ENCODE measurements at regions not wholly inside any gene's neighbourhood (a gene's known extent, or its start where the extent isn't known, plus 50 kb on each side); places are given as distances from the start of the nearest gene placed in this dataset.
"Not testable (repeated sequence)": the region's sequence is repeated elsewhere in the genome, so short reads cannot be mapped to it uniquely, and the experiment has no call there.

GRCh38 chr21:27525780-27526179 is 558.9 kb upstream of the ADAMTS5 start:
- no peaks in the 10 kb centered on the region for H3K4me1 Mint-ChIP-seq
- H3K4me3 Mint-ChIP-seq: no peak overlapping the region

GRCh38 chr21:27519361-27519760 is 552.5 kb upstream of the ADAMTS5 start:
- Histone ChIP-seq H3K9ac (ENCODE audit: low read length) (no peak overlapping the region), H3K4me1 (ENCODE audit: control insufficient read depth in 2 of 2, insufficient read depth in 2 of 2, low read length in 2 of 2) (no peaks in the 10 kb centered on the region), H3K27me3 (replicated peaks in 1 of 4; ENCODE audit: control extremely low read depth in 1 of 4, control insufficient read depth in 3 of 4, insufficient read depth in 4 of 4, low read length in 3 of 4) (no peaks in the 10 kb centered on the region), H3K9me3 (ENCODE audit: control extremely low read depth in 1 of 3, control insufficient read depth in 2 of 3, insufficient read depth in 1 of 3, low read length in 2 of 3) (peaks cover 0 to 2% (median 0%) of the 10 kb centered on the region in 3 donors), H3K4me2 (replicated peaks; ENCODE audit: low read depth, low read length, poor library complexity, severe bottlenecking) (no peak overlapping the region), H4K20me1 (ENCODE audit: control insufficient read depth, insufficient read depth, low read length, poor library complexity, severe bottlenecking) (no peaks in the 10 kb centered on the region), H3K36me3 (replicated peaks in 1 of 2; ENCODE audit: control extremely low read depth in 1 of 2, control insufficient read depth in 1 of 2, extremely low read depth in 1 of 2, insufficient read depth in 2 of 2, low read length in 1 of 2) (no peaks in the 10 kb centered on the region), H2AFZ (ENCODE audit: insufficient read depth, low read depth, low read length, poor library complexity, severe bottlenecking) (no peak overlapping the region), H3K4me3 (ENCODE audit: control extremely low read depth in 1 of 5, extremely low read depth in 1 of 5, insufficient read depth in 1 of 5, low read depth in 2 of 5, low read length in 4 of 5) (no peak overlapping the region), H3K27ac (ENCODE audit: low read length in 2 of 2) (no peak overlapping the region), H3K79me2 (ENCODE audit: control insufficient read depth, insufficient read depth, low read length) (no peaks in the 10 kb centered on the region)
- ChIA-PET POLR2A (no interaction called here), CTCF (no interaction called here)
- no peaks in the 10 kb centered on the region for H3K4me1 Mint-ChIP-seq
- TF ChIP-seq EZH2 (IDR thresholded peaks at IDR 0.05; ENCODE audit: borderline replicate concordance, insufficient read depth, low read depth, low read length, poor library complexity, severe bottlenecking): no peak
- no peak for TF ChIP-seq CTCF (IDR thresholded peaks at IDR 0.05)
- DNase-seq (no peak), ATAC-seq (ENCODE audit: low read depth) (no peak)
- intact Hi-C loops (cut with micrococcal nuclease): no loop called here
- no peak overlapping the region for H3K4me3 Mint-ChIP-seq
- no peak overlapping the region for H3K27ac Mint-ChIP-seq
- H3K9me3 Mint-ChIP-seq (ENCODE audit: insufficient read depth): peaks cover 5% of the 10 kb centered on the region
- H3K27me3 Mint-ChIP-seq: no peaks in the 10 kb centered on the region

More at GRCh38 chr21:27525780-27526179, 558.9 kb upstream of the ADAMTS5 start:
- Histone ChIP-seq H2AFZ (ENCODE audit: insufficient read depth, low read depth, low read length, poor library complexity, severe bottlenecking) (no peak overlapping the region), H3K4me2 (replicated peaks; ENCODE audit: low read depth, low read length, poor library complexity, severe bottlenecking) (no peak overlapping the region), H3K9ac (ENCODE audit: low read length) (no peak overlapping the region), H3K4me1 (ENCODE audit: control insufficient read depth in 2 of 2, insufficient read depth in 2 of 2, low read length in 2 of 2) (no peaks in the 10 kb centered on the region), H3K9me3 (ENCODE audit: control extremely low read depth in 1 of 3, control insufficient read depth in 2 of 3, insufficient read depth in 1 of 3, low read length in 2 of 3) (peaks cover 0 to 1% (median 0%) of the 10 kb centered on the region in 3 donors), H3K4me3 (ENCODE audit: control extremely low read depth in 1 of 5, extremely low read depth in 1 of 5, insufficient read depth in 1 of 5, low read depth in 2 of 5, low read length in 4 of 5) (no peak overlapping the region), H3K27me3 (replicated peaks in 1 of 4; ENCODE audit: control extremely low read depth in 1 of 4, control insufficient read depth in 3 of 4, insufficient read depth in 4 of 4, low read length in 3 of 4) (no peaks in the 10 kb centered on the region), H4K20me1 (ENCODE audit: control insufficient read depth, insufficient read depth, low read length, poor library complexity, severe bottlenecking) (no peaks in the 10 kb centered on the region), H3K27ac (ENCODE audit: low read length in 2 of 2) (no peak overlapping the region), H3K79me2 (ENCODE audit: control insufficient read depth, insufficient read depth, low read length) (no peaks in the 10 kb centered on the region), H3K36me3 (replicated peaks in 1 of 2; ENCODE audit: control extremely low read depth in 1 of 2, control insufficient read depth in 1 of 2, extremely low read depth in 1 of 2, insufficient read depth in 2 of 2, low read length in 1 of 2) (no peaks in the 10 kb centered on the region)
- ATAC-seq (ENCODE audit: low read depth): no peak
- no peaks in the 10 kb centered on the region for H3K27me3 Mint-ChIP-seq
- ChIA-PET POLR2A (no interaction called here), CTCF (no interaction called here)
- no peak overlapping the region for H3K27ac Mint-ChIP-seq
- WGBS (ENCODE audit: insufficient coverage): no CpG with 5 or more reads among the region's 4 CpGs
- peaks cover 3% of the 10 kb centered on the region for H3K9me3 Mint-ChIP-seq (ENCODE audit: insufficient read depth)
- no peak for DNase-seq
- TF ChIP-seq EZH2 (IDR thresholded peaks at IDR 0.05; ENCODE audit: borderline replicate concordance, insufficient read depth, low read depth, low read length, poor library complexity, severe bottlenecking): no peak
- no peak for TF ChIP-seq CTCF (IDR thresholded peaks at IDR 0.05)
- intact Hi-C loops (cut with micrococcal nuclease): loop anchor here (5.0 kb wide), 1 partner anchor 37 kb away; no protein-coding TSS in a partner anchor

- H3K9me3 Mint-ChIP-seq (ENCODE audit: insufficient read depth); H3K9me3 ChIP-seq (ENCODE audit: control extremely low read depth in 1 of 3, control insufficient read depth in 2 of 3, insufficient read depth in 1 of 3, low read length in 2 of 3); H3K4me1 Mint-ChIP-seq; DNase-seq; H3K27me3 ChIP-seq (replicated peaks in 1 of 4; ENCODE audit: control extremely low read depth in 1 of 4, control insufficient read depth in 3 of 4, insufficient read depth in 4 of 4, low read length in 3 of 4); H3K27me3 Mint-ChIP-seq; intact Hi-C loops (cut with micrococcal nuclease); H3K79me2 ChIP-seq (ENCODE audit: control insufficient read depth, insufficient read depth, low read length); H3K4me3 Mint-ChIP-seq; H3K27ac ChIP-seq (ENCODE audit: low read length in 2 of 2); H3K36me3 ChIP-seq (replicated peaks in 1 of 2; ENCODE audit: control extremely low read depth in 1 of 2, control insufficient read depth in 1 of 2, extremely low read depth in 1 of 2, insufficient read depth in 2 of 2, low read length in 1 of 2); H3K4me3 ChIP-seq (ENCODE audit: control extremely low read depth in 1 of 5, extremely low read depth in 1 of 5, insufficient read depth in 1 of 5, low read depth in 2 of 5, low read length in 4 of 5); H3K27ac Mint-ChIP-seq; H2AFZ ChIP-seq (ENCODE audit: insufficient read depth, low read depth, low read length, poor library complexity, severe bottlenecking); H4K20me1 ChIP-seq (ENCODE audit: control insufficient read depth, insufficient read depth, low read length, poor library complexity, severe bottlenecking); H3K4me2 ChIP-seq (replicated peaks; ENCODE audit: low read depth, low read length, poor library complexity, severe bottlenecking); H3K9ac ChIP-seq (ENCODE audit: low read length); ATAC-seq (ENCODE audit: low read depth); POLR2A ChIA-PET; H3K4me1 ChIP-seq (ENCODE audit: control insufficient read depth in 2 of 2, insufficient read depth in 2 of 2, low read length in 2 of 2); CTCF ChIA-PET: not testable (repeated sequence)
- 69% methylated on average over 2 of the region's 2 CpGs for WGBS (ENCODE audit: insufficient coverage)
These were observed 550.3 kb upstream of the ADAMTS5 start for GRCh38 chr21:27517177-27517576.
